ENCODE measurements at regions not wholly inside any gene's neighbourhood (a gene's known extent, or its start where the extent isn't known, plus 50 kb on each side); places are given as distances from the start of the nearest gene placed in this dataset.

- ChIA-PET POLR2A (no interaction called here), CTCF (no interaction called here)
- Histone ChIP-seq H3K4me1 (ENCODE audit: control insufficient read depth, insufficient read depth, low read length) (no peaks in the 10 kb centered on the region), H3K9me3 (ENCODE audit: control insufficient read depth, insufficient read depth, low read depth, low read length) (no peaks in the 10 kb centered on the region), H3K27ac (ENCODE audit: extremely low read depth, low read depth, low read length) (no peak overlapping the region), H3K4me3 (ENCODE audit: low read depth, low read length) (no peak overlapping the region), H3K36me3 (ENCODE audit: control insufficient read depth in 2 of 2, insufficient read depth in 1 of 2, low read length in 2 of 2) (no peaks in the 10 kb centered on the region)
- TF ChIP-seq ZBTB26 (tag by site-specific recombination; optimal IDR thresholded peaks at IDR 0.05) (no peak), ZNF133 (tag by site-specific recombination; IDR thresholded peaks at IDR 0.05) (no peak), ZNF138 (tag by site-specific recombination; IDR thresholded peaks at IDR 0.05; ENCODE audit: borderline replicate concordance) (no peak)
Observed at GRCh38 chr4:100128338-100128737, 61.9 kb downstream of the DDIT4L start.

GRCh38 chr4:100124715-100125114, 65.6 kb downstream of the DDIT4L start:
- H3K27ac ChIP-seq (ENCODE audit: extremely low read depth, low read depth, low read length) = no peak overlapping the region
- no peaks in the 10 kb centered on the region for H3K36me3 ChIP-seq (ENCODE audit: control insufficient read depth in 2 of 2, insufficient read depth in 1 of 2, low read length in 2 of 2)
- ChIA-PET POLR2A (no interaction called here), CTCF (interaction anchor here (0.6 kb wide), 1 partner anchor 98 kb away, joined by 5 read pairs; no protein-coding TSS in a partner anchor)
- H3K9me3 ChIP-seq (ENCODE audit: control insufficient read depth, insufficient read depth, low read depth, low read length) = no peaks in the 10 kb centered on the region
- no peaks in the 10 kb centered on the region for H3K4me1 ChIP-seq (ENCODE audit: control insufficient read depth, insufficient read depth, low read length)
- TF ChIP-seq SETDB1 (IDR thresholded peaks at IDR 0.05; ENCODE audit: insufficient read length, low read length) (peak; percentile 82), ZNF366 (tag by site-specific recombination; conservative IDR thresholded peaks at IDR 0.05) (no peak)
- H3K4me3 ChIP-seq (ENCODE audit: low read depth, low read length) = no peak overlapping the region

- H3K9me3 ChIP-seq (ENCODE audit: control insufficient read depth, insufficient read depth, low read depth, low read length) = no peaks in the 10 kb centered on the region
- ChIA-PET CTCF (interaction anchor here (0.9 kb wide), 1 partner anchor 82 kb away, joined by 3 read pairs; no protein-coding TSS in a partner anchor), POLR2A (no interaction called here)
- no peak overlapping the region for H3K4me3 ChIP-seq (ENCODE audit: low read depth, low read length)
- no peaks in the 10 kb centered on the region for H3K36me3 ChIP-seq (ENCODE audit: control insufficient read depth in 2 of 2, insufficient read depth in 1 of 2, low read length in 2 of 2)
- TF ChIP-seq ZNF23 (tag by site-specific recombination; IDR thresholded peaks at IDR 0.05; ENCODE audit: borderline replicate concordance) (no peak), HOXA7 (CRISPR knock-in tag; IDR thresholded peaks at IDR 0.05; ENCODE audit: borderline replicate concordance) (no peak), AEBP2 (tag by site-specific recombination; IDR thresholded peaks at IDR 0.05; ENCODE audit: borderline replicate concordance) (no peak), ELK4 (IDR thresholded peaks at IDR 0.05; ENCODE audit: borderline replicate concordance, low read depth, low read length) (no peak), KLF17 (tag by site-specific recombination; IDR thresholded peaks at IDR 0.05) (no peak), ZNF433 (tag by site-specific recombination; IDR thresholded peaks at IDR 0.05; ENCODE audit: low read depth) (no peak), ZNF221 (tag by site-specific recombination; IDR thresholded peaks at IDR 0.05; ENCODE audit: borderline replicate concordance) (no peak), ZBTB6 (tag by site-specific recombination; IDR thresholded peaks at IDR 0.05) (no peak), ZNF132 (tag by site-specific recombination; IDR thresholded peaks at IDR 0.05; ENCODE audit: borderline replicate concordance) (no peak), ZNF580 (tag by site-specific recombination; IDR thresholded peaks at IDR 0.05) (no peak), ZNF155 (tag by site-specific recombination; IDR thresholded peaks at IDR 0.05) (no peak)
- no peaks in the 10 kb centered on the region for H3K4me1 ChIP-seq (ENCODE audit: control insufficient read depth, insufficient read depth, low read length)
- H3K27ac ChIP-seq (ENCODE audit: extremely low read depth, low read depth, low read length) = no peak overlapping the region
Observed at GRCh38 chr4:100118181-100118580, 72.1 kb downstream of the DDIT4L start.

Measured in HEK293 (cell line).